ENCODE measurements at regions not wholly inside any gene's neighbourhood (a gene's known extent, or its start where the extent isn't known, plus 50 kb on each side); places are given as distances from the start of the nearest gene placed in this dataset.
"Not testable (repeated sequence)": the region's sequence is repeated elsewhere in the genome, so short reads cannot be mapped to it uniquely, and the experiment has no call there.

DNA sequence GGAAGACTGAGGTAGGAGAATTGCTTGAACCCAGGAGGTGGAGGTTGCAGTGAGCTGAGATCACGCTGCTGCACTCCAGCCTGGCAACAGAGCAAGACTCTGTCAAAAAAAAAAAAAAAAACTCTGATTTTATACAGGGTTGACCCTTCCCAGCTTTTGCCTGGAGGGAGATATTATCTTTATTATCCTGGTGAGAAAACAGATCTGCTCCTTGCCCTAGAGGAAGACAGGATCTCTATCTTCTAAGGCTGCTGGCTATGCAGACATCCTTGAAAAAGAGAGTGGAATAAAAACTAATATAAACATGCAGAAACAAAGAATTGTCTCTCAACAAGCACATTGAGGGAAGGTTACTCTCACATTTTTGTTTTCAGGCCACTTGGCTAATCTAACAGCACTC, 1503.4 kb upstream of the WWC1 start:
- DNase-seq (ENCODE audit: low read depth): no peak
- no peak overlapping the region for H3K4me3 ChIP-seq (ENCODE audit: control insufficient read depth, low read depth, low read length)
- TF ChIP-seq, protein P1, sequence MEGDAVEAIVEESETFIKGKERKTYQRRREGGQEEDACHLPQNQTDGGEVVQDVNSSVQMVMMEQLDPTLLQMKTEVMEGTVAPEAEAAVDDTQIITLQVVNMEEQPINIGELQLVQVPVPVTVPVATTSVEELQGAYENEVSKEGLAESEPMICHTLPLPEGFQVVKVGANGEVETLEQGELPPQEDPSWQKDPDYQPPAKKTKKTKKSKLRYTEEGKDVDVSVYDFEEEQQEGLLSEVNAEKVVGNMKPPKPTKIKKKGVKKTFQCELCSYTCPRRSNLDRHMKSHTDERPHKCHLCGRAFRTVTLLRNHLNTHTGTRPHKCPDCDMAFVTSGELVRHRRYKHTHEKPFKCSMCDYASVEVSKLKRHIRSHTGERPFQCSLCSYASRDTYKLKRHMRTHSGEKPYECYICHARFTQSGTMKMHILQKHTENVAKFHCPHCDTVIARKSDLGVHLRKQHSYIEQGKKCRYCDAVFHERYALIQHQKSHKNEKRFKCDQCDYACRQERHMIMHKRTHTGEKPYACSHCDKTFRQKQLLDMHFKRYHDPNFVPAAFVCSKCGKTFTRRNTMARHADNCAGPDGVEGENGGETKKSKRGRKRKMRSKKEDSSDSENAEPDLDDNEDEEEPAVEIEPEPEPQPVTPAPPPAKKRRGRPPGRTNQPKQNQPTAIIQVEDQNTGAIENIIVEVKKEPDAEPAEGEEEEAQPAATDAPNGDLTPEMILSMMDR (conservative IDR thresholded peaks at IDR 0.05; ENCODE audit: control insufficient read depth, insufficient read depth, low read depth, low read length): no peak

DNA sequence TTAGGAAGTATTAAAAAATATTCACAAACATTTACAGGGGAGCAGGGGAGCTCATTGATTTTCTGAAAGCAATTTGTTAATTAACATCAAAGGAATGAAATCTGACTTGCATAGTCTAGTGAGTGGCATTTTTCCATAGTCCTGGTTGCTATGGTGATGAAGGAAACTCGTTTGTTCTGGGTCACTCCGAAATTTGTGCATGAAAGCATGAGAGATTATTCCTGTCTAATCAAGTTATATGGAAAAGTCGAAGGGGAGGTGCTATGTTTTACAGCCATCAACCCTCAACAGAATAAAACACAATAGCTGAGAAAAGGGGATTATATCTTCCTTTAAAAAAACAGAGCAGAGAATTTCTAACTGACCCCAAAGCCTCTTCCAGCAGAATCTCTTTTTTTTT, 1495.7 kb upstream of the WWC1 start:
- DNase-seq (ENCODE audit: low read depth): no peak
- H3K4me3 ChIP-seq (ENCODE audit: control insufficient read depth, low read depth, low read length): no peak overlapping the region
- TF ChIP-seq, protein P1 (conservative IDR thresholded peaks at IDR 0.05; ENCODE audit: control insufficient read depth, insufficient read depth, low read depth, low read length): no peak

DNA sequence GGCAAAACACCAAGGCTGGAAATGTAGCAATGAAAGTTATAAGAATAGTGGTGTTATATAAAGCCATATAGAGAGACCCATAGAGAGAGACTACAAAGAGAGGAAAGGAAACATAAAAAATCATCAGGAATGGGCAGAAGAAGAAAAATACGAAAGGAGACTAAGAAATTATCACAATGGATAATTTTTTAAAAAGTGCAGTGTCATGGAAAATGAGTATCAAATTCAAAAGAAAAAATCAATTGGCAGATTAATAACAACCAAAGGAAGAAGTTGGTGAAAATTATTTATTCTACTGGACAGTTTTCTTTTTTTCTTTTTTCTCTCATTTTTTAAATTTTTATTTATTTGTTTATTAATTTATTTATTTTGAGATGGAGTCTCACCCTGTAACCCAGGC, 1488.4 kb upstream of the WWC1 start:
- DNase-seq (ENCODE audit: low read depth): no peak
- TF ChIP-seq, protein P1 (conservative IDR thresholded peaks at IDR 0.05; ENCODE audit: control insufficient read depth, insufficient read depth, low read depth, low read length): no peak
- no peak overlapping the region for H3K4me3 ChIP-seq (ENCODE audit: control insufficient read depth, low read depth, low read length)

DNA sequence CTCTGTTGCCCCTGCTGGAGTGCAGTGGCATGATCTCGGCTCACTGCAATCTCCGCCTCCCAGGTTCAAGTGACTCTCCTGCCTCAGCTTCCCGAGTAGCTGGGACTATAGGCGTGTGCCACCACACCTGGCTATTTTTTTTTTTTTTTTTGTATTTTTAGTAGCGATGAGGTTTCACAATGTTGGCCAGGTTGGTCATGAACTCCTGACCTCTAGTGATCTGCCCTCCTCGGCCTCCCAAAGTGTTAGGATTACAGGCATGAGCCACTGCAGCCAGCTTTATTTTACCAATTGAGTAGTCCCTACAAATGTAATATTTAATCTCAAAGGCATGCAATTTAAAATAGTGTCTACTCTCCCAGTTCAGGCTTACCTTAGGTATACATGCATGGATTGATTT, 1487.2 kb upstream of the WWC1 start:
- H3K4me3 ChIP-seq (ENCODE audit: control insufficient read depth, low read depth, low read length); DNase-seq (ENCODE audit: low read depth): not testable (repeated sequence)

DNA sequence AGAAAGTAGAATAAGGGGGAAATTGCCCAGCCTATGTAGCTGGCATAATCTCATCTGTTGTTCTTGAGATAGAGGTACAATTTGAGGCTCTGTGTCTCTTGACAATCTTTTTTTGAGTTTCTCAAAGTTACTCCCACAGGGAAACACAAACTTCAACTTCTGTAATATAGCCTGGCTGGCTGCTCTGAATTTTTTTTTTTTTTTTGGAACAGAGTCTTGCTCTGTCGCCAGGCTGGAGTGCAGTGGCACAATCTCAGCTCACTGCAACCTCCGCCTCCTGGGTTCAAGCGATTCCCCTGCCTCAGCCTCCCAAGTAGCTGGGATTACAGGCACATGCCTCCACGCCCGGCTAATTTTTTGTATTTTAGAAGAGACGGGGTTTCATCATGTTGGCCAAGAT, 1486.8 kb upstream of the WWC1 start:
- H3K4me3 ChIP-seq (ENCODE audit: control insufficient read depth, low read depth, low read length); DNase-seq (ENCODE audit: low read depth): not testable (repeated sequence)

DNA sequence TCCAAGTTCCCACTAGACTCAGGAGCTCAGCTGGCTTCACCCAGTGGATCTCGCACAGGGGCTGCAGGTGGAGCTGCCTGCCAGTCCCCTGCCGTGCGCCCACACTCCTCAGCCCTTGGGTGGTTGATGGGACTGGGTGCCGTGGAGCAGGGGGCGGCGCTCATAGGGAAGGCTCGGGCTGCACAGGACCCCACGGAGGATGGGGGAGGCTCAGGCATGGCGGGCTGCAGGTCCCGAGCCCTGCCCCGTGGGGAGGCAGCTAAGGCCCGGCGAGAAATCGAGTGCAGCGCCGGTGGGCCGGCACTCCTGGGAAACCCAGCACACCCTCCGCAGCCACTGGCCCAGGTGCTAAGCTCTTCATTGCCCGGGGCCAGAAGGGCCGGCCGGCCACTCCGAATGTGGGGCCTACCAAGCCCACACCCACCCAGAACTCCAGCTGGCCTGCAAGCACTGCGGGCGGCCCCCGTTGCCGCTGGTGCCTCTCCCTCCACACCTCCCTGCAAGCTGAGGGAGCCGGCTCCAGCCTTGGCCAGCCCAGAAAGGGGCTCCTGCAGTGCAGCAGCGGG, 1481.3 kb upstream of the WWC1 start:
- not testable (repeated sequence) for DNase-seq (ENCODE audit: low read depth); H3K4me3 ChIP-seq (ENCODE audit: control insufficient read depth, low read depth, low read length)

DNA sequence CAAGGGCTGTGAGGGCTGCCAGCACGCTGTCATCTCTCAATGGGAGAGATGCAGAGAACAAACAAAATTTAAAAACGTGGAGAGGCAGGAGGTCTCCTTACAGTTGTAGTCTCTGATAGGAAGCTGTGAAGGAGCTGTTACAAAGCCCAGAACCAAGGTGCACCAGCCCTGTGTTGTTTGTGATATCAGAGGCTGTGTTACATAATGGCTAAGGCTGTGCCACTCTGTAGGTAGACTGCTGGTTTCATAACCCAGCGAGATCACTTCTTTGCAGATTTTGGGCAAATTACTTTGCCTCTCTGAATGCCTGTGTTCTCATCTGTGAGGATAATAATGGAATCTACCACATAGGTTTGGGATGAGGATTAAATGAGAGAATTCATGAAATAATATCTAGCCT, 1480.7 kb upstream of the WWC1 start:
- no peak for DNase-seq (ENCODE audit: low read depth)
- H3K4me3 ChIP-seq (ENCODE audit: control insufficient read depth, low read depth, low read length): no peak overlapping the region
- TF ChIP-seq, protein P1 (conservative IDR thresholded peaks at IDR 0.05; ENCODE audit: control insufficient read depth, insufficient read depth, low read depth, low read length): no peak

DNA sequence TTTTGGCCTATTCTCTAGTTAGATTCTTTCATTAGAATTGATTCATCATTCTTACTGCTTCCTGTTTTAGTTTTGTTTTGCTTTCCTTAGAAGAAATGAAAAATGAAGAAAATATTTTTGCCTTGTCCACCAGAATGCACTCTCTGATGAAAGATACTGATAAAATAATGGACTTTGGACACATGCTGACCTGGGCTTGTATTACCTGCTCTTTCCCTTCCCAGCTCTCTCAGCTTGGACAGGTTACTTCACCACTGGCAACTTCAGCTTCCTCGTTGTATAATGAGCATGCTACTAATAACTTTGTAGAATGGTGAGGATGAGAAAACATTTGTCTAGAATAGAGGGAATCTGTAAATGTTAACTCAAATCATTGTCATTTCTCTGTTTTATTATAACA, 1468.1 kb upstream of the WWC1 start:
- no peak for DNase-seq (ENCODE audit: low read depth)
- H3K4me3 ChIP-seq (ENCODE audit: control insufficient read depth, low read depth, low read length): no peak overlapping the region
- TF ChIP-seq, protein P1 (conservative IDR thresholded peaks at IDR 0.05; ENCODE audit: control insufficient read depth, insufficient read depth, low read depth, low read length): no peak
